ENCODE measurements at regions not wholly inside any gene's neighbourhood (a gene's known extent, or its start where the extent isn't known, plus 50 kb on each side); places are given as distances from the start of the nearest gene placed in this dataset.

- FAIRE-seq (no peak), DNase-seq (peak in 1 of 5 donors; percentile 46)
- no peaks in the 10 kb centered on the region for H3K36me3 ChIP-seq (ENCODE audit: control insufficient read depth in 2 of 3, insufficient read depth in 3 of 3, low read length in 3 of 3)
- H3K27ac ChIP-seq (ENCODE audit: low read depth in 2 of 2, low read length in 2 of 2), result no peak overlapping the region
- H3K27me3 ChIP-seq (ENCODE audit: control insufficient read depth, insufficient read depth, low read length), result no peaks in the 10 kb centered on the region
- intact Hi-C loops (cut with DNase I), result no loop called here
- H3K9ac ChIP-seq (ENCODE audit: low read length in 3 of 3), result no peak overlapping the region
- no peak for TF ChIP-seq CTCF (IDR thresholded peaks at IDR 0.05; ENCODE audit: borderline replicate concordance, extremely low read depth, insufficient read depth)
- H3K4me3 ChIP-seq (ENCODE audit: low read length in 3 of 3), result no peak overlapping the region
- H3K9me3 ChIP-seq (ENCODE audit: control insufficient read depth in 2 of 3, insufficient read depth in 1 of 3, low read length in 3 of 3), result no peaks in the 10 kb centered on the region
- peaks cover 0 to 5% (median 0%) of the 10 kb centered on the region in 3 donors for H3K4me1 ChIP-seq (ENCODE audit: control insufficient read depth in 2 of 3, insufficient read depth in 2 of 3, low read depth in 1 of 3, low read length in 3 of 3)
Measured at GRCh38 chr6:12494161-12494560, 204.0 kb downstream of the EDN1 start.

GRCh38 chr6:12501990-12502389, 211.8 kb downstream of the EDN1 start:
- Histone ChIP-seq H3K27me3 (ENCODE audit: control insufficient read depth, insufficient read depth, low read length) (no peaks in the 10 kb centered on the region), H3K4me1 (ENCODE audit: control insufficient read depth in 2 of 3, insufficient read depth in 2 of 3, low read depth in 1 of 3, low read length in 3 of 3) (no peaks in the 10 kb centered on the region), H3K27ac (ENCODE audit: low read depth in 2 of 2, low read length in 2 of 2) (no peak overlapping the region), H3K4me3 (ENCODE audit: low read length in 3 of 3) (no peak overlapping the region), H3K9ac (ENCODE audit: low read length in 3 of 3) (no peak overlapping the region), H3K9me3 (ENCODE audit: control insufficient read depth in 2 of 3, insufficient read depth in 1 of 3, low read length in 3 of 3) (no peaks in the 10 kb centered on the region), H3K36me3 (ENCODE audit: control insufficient read depth in 2 of 3, insufficient read depth in 3 of 3, low read length in 3 of 3) (no peaks in the 10 kb centered on the region)
- no peak for TF ChIP-seq CTCF (IDR thresholded peaks at IDR 0.05; ENCODE audit: borderline replicate concordance, extremely low read depth, insufficient read depth)
- FAIRE-seq, result no peak
- no peak for DNase-seq
- intact Hi-C loops (cut with DNase I), result no loop called here

GRCh38 chr6:12504325-12504966, 212.1 kb upstream of the PHACTR1 start:
- Histone ChIP-seq H3K27ac (ENCODE audit: low read depth in 2 of 2, low read length in 2 of 2) (no peak overlapping the region), H3K36me3 (ENCODE audit: control insufficient read depth in 2 of 3, insufficient read depth in 3 of 3, low read length in 3 of 3) (no peaks in the 10 kb centered on the region), H3K27me3 (ENCODE audit: control insufficient read depth, insufficient read depth, low read length) (no peaks in the 10 kb centered on the region), H3K9me3 (ENCODE audit: control insufficient read depth in 2 of 3, insufficient read depth in 1 of 3, low read length in 3 of 3) (no peaks in the 10 kb centered on the region), H3K4me1 (ENCODE audit: control insufficient read depth in 2 of 3, insufficient read depth in 2 of 3, low read depth in 1 of 3, low read length in 3 of 3) (no peaks in the 10 kb centered on the region), H3K9ac (ENCODE audit: low read length in 3 of 3) (no peak overlapping the region), H3K4me3 (ENCODE audit: low read length in 3 of 3) (no peak overlapping the region)
- intact Hi-C loops (cut with DNase I), result no loop called here
- FAIRE-seq (no peak), DNase-seq (no peak)
- peak; percentile 46 for TF ChIP-seq CTCF (IDR thresholded peaks at IDR 0.05; ENCODE audit: borderline replicate concordance, extremely low read depth, insufficient read depth)

GRCh38 chr6:12505486-12505885, 211.1 kb upstream of the PHACTR1 start:
- FAIRE-seq, result no peak
- Histone ChIP-seq H3K4me3 (ENCODE audit: low read length in 3 of 3) (no peak overlapping the region), H3K27ac (ENCODE audit: low read depth in 2 of 2, low read length in 2 of 2) (no peak overlapping the region), H3K9ac (ENCODE audit: low read length in 3 of 3) (no peak overlapping the region), H3K9me3 (ENCODE audit: control insufficient read depth in 2 of 3, insufficient read depth in 1 of 3, low read length in 3 of 3) (no peaks in the 10 kb centered on the region), H3K27me3 (ENCODE audit: control insufficient read depth, insufficient read depth, low read length) (no peaks in the 10 kb centered on the region), H3K36me3 (ENCODE audit: control insufficient read depth in 2 of 3, insufficient read depth in 3 of 3, low read length in 3 of 3) (no peaks in the 10 kb centered on the region), H3K4me1 (ENCODE audit: control insufficient read depth in 2 of 3, insufficient read depth in 2 of 3, low read depth in 1 of 3, low read length in 3 of 3) (no peaks in the 10 kb centered on the region)
- no peak for DNase-seq
- TF ChIP-seq CTCF (IDR thresholded peaks at IDR 0.05; ENCODE audit: borderline replicate concordance, extremely low read depth, insufficient read depth), result no peak
- intact Hi-C loops (cut with DNase I), result no loop called here
